GM21737 (cell line): ENCODE measurements at regions not wholly inside any gene's neighbourhood (a gene's known extent, or its start where the extent isn't known, plus 50 kb on each side); places are given as distances from the start of the nearest gene placed in this dataset.
"Not testable (repeated sequence)": the region's sequence is repeated elsewhere in the genome, so short reads cannot be mapped to it uniquely, and the experiment has no call there.

Source experiments
- ATAC-seq: cut with Tn5 transposase; IDR thresholded peaks from one replicate; pipeline ENCODE4 v1.9.1; 2021; ENCODE audit warnings: mild to moderate bottlenecking, moderate library complexity; ENCODE audit not compliant: unreplicated experiment

- ATAC-seq = no peak
Measured at GRCh38 chr2:14967729-14968128, 335.2 kb downstream of the LRATD1 start.

- ATAC-seq = no peak
Measured at GRCh38 chr2:14975381-14975780, 342.9 kb downstream of the LRATD1 start.

- no peak for ATAC-seq
Measured at GRCh38 chr2:14977021-14977420, 344.5 kb downstream of the LRATD1 start.

GRCh38 chr2:14978845-14979244, 346.3 kb downstream of the LRATD1 start:
- no peak for ATAC-seq

GRCh38 chr2:14982790-14983189, 350.3 kb downstream of the LRATD1 start:
- ATAC-seq = no peak

- no peak for ATAC-seq
Measured at GRCh38 chr2:14988600-14988999, 356.1 kb downstream of the LRATD1 start.

- ATAC-seq = no peak
Measured at GRCh38 chr2:14991723-14992122, 359.2 kb downstream of the LRATD1 start.

GRCh38 chr2:14994721-14995120, 362.2 kb downstream of the LRATD1 start:
- ATAC-seq = no peak

GRCh38 chr2:14996351-14997014, 364.0 kb downstream of the LRATD1 start:
- no peak for ATAC-seq

GRCh38 chr2:14998546-14998945, 366.0 kb downstream of the LRATD1 start:
- no peak for ATAC-seq

- ATAC-seq = no peak
Measured at GRCh38 chr2:14999114-14999661, 366.7 kb downstream of the LRATD1 start.

- ATAC-seq = not testable (repeated sequence)
Measured at GRCh38 chr2:15002519-15002918, 370.0 kb downstream of the LRATD1 start.

- ATAC-seq = peak; percentile 73
Measured at GRCh38 chr2:15006667-15007066, 374.1 kb downstream of the LRATD1 start.

- ATAC-seq = no peak
Measured at GRCh38 chr2:15009681-15010080, 377.2 kb downstream of the LRATD1 start.

GRCh38 chr2:15010346-15010745, 377.8 kb downstream of the LRATD1 start:
- no peak for ATAC-seq

GRCh38 chr2:15018814-15019213, 386.3 kb downstream of the LRATD1 start:
- no peak for ATAC-seq

GRCh38 chr2:15023221-15023620, 390.7 kb downstream of the LRATD1 start:
- no peak for ATAC-seq

- no peak for ATAC-seq
Measured at GRCh38 chr2:15028406-15028805, 395.9 kb downstream of the LRATD1 start.

- ATAC-seq = peak; percentile 87
Measured at GRCh38 chr2:15031745-15032240, 399.3 kb downstream of the LRATD1 start.

- ATAC-seq = no peak
Measured at GRCh38 chr2:15034246-15034645, 401.7 kb downstream of the LRATD1 start.

GRCh38 chr2:15034860-15035259, 402.3 kb downstream of the LRATD1 start:
- no peak for ATAC-seq
